SJCRH30 (cell line): ENCODE measurements at regions not wholly inside any gene's neighbourhood (a gene's known extent, or its start where the extent isn't known, plus 50 kb on each side); places are given as distances from the start of the nearest gene placed in this dataset.
"Not testable (repeated sequence)": the region's sequence is repeated elsewhere in the genome, so short reads cannot be mapped to it uniquely, and the experiment has no call there.

ENCODE experiments used
- DNase-seq, 2 experiments: peaks; one replicate each; pipeline ENCODE4 v3.0.0-alpha.2; 2015 to 2020
- H3K27ac ChIP-seq: fragments of 250-450 bp; sonication (Bioruptor Pico); 2 replicates; pipeline ENCODE4 v1.5.1; 2020; ENCODE audit warnings: mild to moderate bottlenecking, moderate library complexity
- H3K27me3 ChIP-seq: fragments of 250-450 bp; sonication (Bioruptor Pico); 2 replicates; pipeline ENCODE4 v1.5.1; 2020; ENCODE audit warnings: mild to moderate bottlenecking, moderate library complexity
- H3K36me3 ChIP-seq: fragments of 250-450 bp; sonication (Bioruptor Pico); 2 replicates; pipeline ENCODE4 v1.5.1; 2020; ENCODE audit warnings: mild to moderate bottlenecking, moderate library complexity
- H3K4me1 ChIP-seq: fragments of 250-450 bp; sonication (Bioruptor Pico); 2 replicates; pipeline ENCODE4 v1.5.1; 2020; ENCODE audit warnings: mild to moderate bottlenecking, moderate library complexity
- H3K4me3 ChIP-seq: fragments of 250-450 bp; sonication (Bioruptor Pico); 2 replicates; pipeline ENCODE4 v1.5.1; 2020; ENCODE audit warnings: mild to moderate bottlenecking, moderate library complexity
- H3K9me3 ChIP-seq: fragments of 250-450 bp; sonication (Bioruptor Pico); replicated peaks from 2 replicates; pipeline ENCODE4 v1.5.1; 2020; ENCODE audit warnings: mild to moderate bottlenecking, moderate library complexity

GRCh38 chr16:6828690-6829089 lies 504.0 kb upstream of the RBFOX1 start:
- no peak overlapping the region for H3K27ac ChIP-seq
- H3K4me3 ChIP-seq: no peak overlapping the region
- no peaks in the 10 kb centered on the region; the same call in 1 of the 2 replicates for H3K27me3 ChIP-seq
- no peaks in the 10 kb centered on the region for H3K36me3 ChIP-seq
- no peaks in the 10 kb centered on the region for H3K4me1 ChIP-seq
- no peak for DNase-seq
- H3K9me3 ChIP-seq: no peaks in the 10 kb centered on the region

GRCh38 chr16:6827931-6828330 lies 504.7 kb upstream of the RBFOX1 start:
- no peaks in the 10 kb centered on the region for H3K36me3 ChIP-seq
- H3K4me1 ChIP-seq: no peaks in the 10 kb centered on the region
- no peak overlapping the region for H3K4me3 ChIP-seq
- H3K27me3 ChIP-seq: no peaks in the 10 kb centered on the region
- H3K9me3 ChIP-seq: no peaks in the 10 kb centered on the region
- no peak for DNase-seq
- no peak overlapping the region for H3K27ac ChIP-seq

- Histone ChIP-seq H3K27me3 (no peaks in the 10 kb centered on the region), H3K4me1 (no peaks in the 10 kb centered on the region), H3K36me3 (no peaks in the 10 kb centered on the region), H3K4me3 (no peak overlapping the region), H3K9me3 (no peaks in the 10 kb centered on the region), H3K27ac (no peak overlapping the region)
- DNase-seq: no peak
Observed at GRCh38 chr16:6827267-6827666, 505.4 kb upstream of the RBFOX1 start.

- Histone ChIP-seq H3K27ac (no peak overlapping the region), H3K9me3 (no peaks in the 10 kb centered on the region), H3K4me1 (no peaks in the 10 kb centered on the region), H3K27me3 (no peaks in the 10 kb centered on the region), H3K36me3 (no peaks in the 10 kb centered on the region), H3K4me3 (no peak overlapping the region)
- no peak for DNase-seq
Observed at GRCh38 chr16:6822041-6822440, 510.6 kb upstream of the RBFOX1 start.

GRCh38 chr16:6804461-6804860 lies 528.2 kb upstream of the RBFOX1 start:
- Histone ChIP-seq H3K27me3 (0 out of 2 replicates have a peak, but pooled peaks cover 4% of the 10 kb centered on the region), H3K36me3 (no peaks in the 10 kb centered on the region), H3K9me3 (no peaks in the 10 kb centered on the region), H3K4me3 (no peak overlapping the region), H3K27ac (no peak overlapping the region), H3K4me1 (no peaks in the 10 kb centered on the region)
- DNase-seq: no peak

- no peak overlapping the region for H3K4me3 ChIP-seq
- no peaks in the 10 kb centered on the region for H3K36me3 ChIP-seq
- DNase-seq: no peak
- H3K27me3 ChIP-seq: 0 out of 2 replicates have a peak, but pooled peaks cover 4% of the 10 kb centered on the region
- no peak overlapping the region for H3K27ac ChIP-seq
- no peaks in the 10 kb centered on the region for H3K4me1 ChIP-seq
- H3K9me3 ChIP-seq: no peaks in the 10 kb centered on the region
Observed at GRCh38 chr16:6803176-6803575, 529.5 kb upstream of the RBFOX1 start.

- Histone ChIP-seq H3K4me1 (no peaks in the 10 kb centered on the region), H3K36me3 (no peaks in the 10 kb centered on the region), H3K9me3 (no peaks in the 10 kb centered on the region), H3K27ac (no peak overlapping the region), H3K4me3 (no peak overlapping the region), H3K27me3 (0 out of 2 replicates have a peak, but pooled peaks cover 4% of the 10 kb centered on the region)
- no peak for DNase-seq
Observed at GRCh38 chr16:6797223-6797622, 535.4 kb upstream of the RBFOX1 start.

GRCh38 chr16:6777624-6778023 lies 555.0 kb upstream of the RBFOX1 start:
- Histone ChIP-seq H3K27ac (no peak overlapping the region), H3K9me3 (0 out of 2 replicates have a peak, but pooled peaks cover 2% of the 10 kb centered on the region), H3K27me3 (no peaks in the 10 kb centered on the region), H3K36me3 (no peaks in the 10 kb centered on the region), H3K4me3 (no peak overlapping the region), H3K4me1 (no peaks in the 10 kb centered on the region)
- no peak for DNase-seq

- Histone ChIP-seq H3K4me3 (no peak overlapping the region), H3K36me3 (no peaks in the 10 kb centered on the region), H3K27ac (no peak overlapping the region), H3K4me1 (no peaks in the 10 kb centered on the region), H3K27me3 (no peaks in the 10 kb centered on the region), H3K9me3 (0 out of 2 replicates have a peak, but pooled peaks cover 2% of the 10 kb centered on the region)
- DNase-seq: no peak
Observed at GRCh38 chr16:6775712-6776111, 556.9 kb upstream of the RBFOX1 start.

- no peaks in the 10 kb centered on the region for H3K27me3 ChIP-seq
- H3K4me3 ChIP-seq: no peak overlapping the region
- no peaks in the 10 kb centered on the region for H3K4me1 ChIP-seq
- DNase-seq: no peak
- H3K36me3 ChIP-seq: no peaks in the 10 kb centered on the region
- no peak overlapping the region for H3K27ac ChIP-seq
- H3K9me3 ChIP-seq: no peaks in the 10 kb centered on the region
Observed at GRCh38 chr16:6771956-6772355, 560.7 kb upstream of the RBFOX1 start.

GRCh38 chr16:6753553-6753952 lies 579.1 kb upstream of the RBFOX1 start:
- no peaks in the 10 kb centered on the region for H3K4me1 ChIP-seq
- H3K4me3 ChIP-seq: no peak overlapping the region
- no peak overlapping the region for H3K27ac ChIP-seq
- H3K9me3 ChIP-seq: no peaks in the 10 kb centered on the region
- DNase-seq: no peak
- H3K36me3 ChIP-seq: no peaks in the 10 kb centered on the region
- H3K27me3 ChIP-seq: no peaks in the 10 kb centered on the region

GRCh38 chr16:6751191-6751590 lies 581.5 kb upstream of the RBFOX1 start:
- no peaks in the 10 kb centered on the region for H3K27me3 ChIP-seq
- H3K4me1 ChIP-seq: no peaks in the 10 kb centered on the region
- no peak for DNase-seq
- no peaks in the 10 kb centered on the region for H3K36me3 ChIP-seq
- no peaks in the 10 kb centered on the region for H3K9me3 ChIP-seq
- no peak overlapping the region for H3K27ac ChIP-seq
- no peak overlapping the region for H3K4me3 ChIP-seq

GRCh38 chr16:6749698-6750097 lies 582.9 kb upstream of the RBFOX1 start:
- no peak for DNase-seq
- no peak overlapping the region for H3K4me3 ChIP-seq
- H3K4me1 ChIP-seq: no peaks in the 10 kb centered on the region
- no peaks in the 10 kb centered on the region for H3K27me3 ChIP-seq
- H3K36me3 ChIP-seq: no peaks in the 10 kb centered on the region
- H3K9me3 ChIP-seq: no peaks in the 10 kb centered on the region
- no peak overlapping the region for H3K27ac ChIP-seq

- H3K4me1 ChIP-seq, DNase-seq, H3K36me3 ChIP-seq, H3K27ac ChIP-seq, H3K27me3 ChIP-seq, H3K4me3 ChIP-seq, H3K9me3 ChIP-seq: not testable (repeated sequence)
Observed at GRCh38 chr16:6736302-6736701, 596.3 kb upstream of the RBFOX1 start.

- Histone ChIP-seq H3K4me1 (no peaks in the 10 kb centered on the region), H3K27me3 (no peaks in the 10 kb centered on the region), H3K27ac (no peak overlapping the region), H3K4me3 (no peak overlapping the region), H3K36me3 (no peaks in the 10 kb centered on the region), H3K9me3 (no peaks in the 10 kb centered on the region)
- DNase-seq: no peak
Observed at GRCh38 chr16:6735631-6736030, 597.0 kb upstream of the RBFOX1 start.

- H3K4me1 ChIP-seq: no peaks in the 10 kb centered on the region
Observed at GRCh38 chr16:6732166-6732565, 600.5 kb upstream of the RBFOX1 start.

More at GRCh38 chr16:6732166-6732565, 600.5 kb upstream of the RBFOX1 start:
- no peaks in the 10 kb centered on the region for H3K27me3 ChIP-seq
- no peaks in the 10 kb centered on the region for H3K9me3 ChIP-seq
- no peak overlapping the region for H3K27ac ChIP-seq
- DNase-seq: no peak
- H3K36me3 ChIP-seq: no peaks in the 10 kb centered on the region
- H3K4me3 ChIP-seq: no peak overlapping the region
